NT2/D1 (cell line): ENCODE measurements at regions not wholly inside any gene's neighbourhood (a gene's known extent, or its start where the extent isn't known, plus 50 kb on each side); places are given as distances from the start of the nearest gene placed in this dataset.

Experiments
- SUZ12 ChIP-seq: IDR thresholded peaks from 2 replicates; pipeline ENCODE4 v1.6.1; 2011; ENCODE audit not compliant: insufficient read length, insufficient read depth; ENCODE audit errors: extremely low read depth
- YY1 ChIP-seq: IDR thresholded peaks from 2 replicates; pipeline ENCODE4 v1.6.1; 2011; ENCODE audit not compliant: insufficient read length, insufficient read depth
- ZNF274 ChIP-seq: IDR thresholded peaks from 2 replicates; pipeline ENCODE4 v1.6.1; 2011; ENCODE audit warnings: mild to moderate bottlenecking, low read depth, low read length

DNA sequence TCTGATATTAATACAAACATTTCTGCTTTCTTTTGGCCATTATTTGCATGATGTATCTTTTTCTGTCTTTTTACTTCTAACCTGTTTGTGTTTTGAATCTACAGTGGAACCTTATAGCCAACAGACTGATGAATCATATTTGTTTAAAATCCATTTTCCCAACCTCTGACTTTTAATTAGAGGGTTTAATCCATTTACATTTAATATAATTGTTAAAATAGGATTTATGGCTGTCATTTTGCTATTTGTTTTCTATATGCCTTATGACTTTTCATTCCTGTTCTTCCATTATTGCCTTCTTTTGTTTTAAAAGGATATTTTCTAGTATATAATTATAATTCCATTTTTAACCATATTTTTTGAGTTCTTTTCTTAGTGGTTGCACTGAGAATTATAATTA is 286.1 kb downstream of the ZNF621 start:
- no peak for TF ChIP-seq ZNF274
- TF ChIP-seq YY1, result no peak
- no peak for TF ChIP-seq SUZ12
